VCaP (cell line): ENCODE measurements at regions not wholly inside any gene's neighbourhood (a gene's known extent, or its start where the extent isn't known, plus 50 kb on each side); places are given as distances from the start of the nearest gene placed in this dataset.

Experiments
- H3K27ac ChIP-seq: fragments of 450-650 bp; 2 replicates; pipeline ENCODE4 v1.5.1; 2017
- CTCF ChIP-seq: fragments of 450-650 bp; conservative IDR thresholded peaks from 2 replicates; pipeline ENCODE4 v1.5.1; 2017; ENCODE audit warnings: mild to moderate bottlenecking, moderate library complexity

GRCh38 chr10:42490368-42490767 lies 148.0 kb downstream of the ZNF33B start:
- H3K27ac ChIP-seq, result no peak overlapping the region
- TF ChIP-seq CTCF, result no peak

DNA sequence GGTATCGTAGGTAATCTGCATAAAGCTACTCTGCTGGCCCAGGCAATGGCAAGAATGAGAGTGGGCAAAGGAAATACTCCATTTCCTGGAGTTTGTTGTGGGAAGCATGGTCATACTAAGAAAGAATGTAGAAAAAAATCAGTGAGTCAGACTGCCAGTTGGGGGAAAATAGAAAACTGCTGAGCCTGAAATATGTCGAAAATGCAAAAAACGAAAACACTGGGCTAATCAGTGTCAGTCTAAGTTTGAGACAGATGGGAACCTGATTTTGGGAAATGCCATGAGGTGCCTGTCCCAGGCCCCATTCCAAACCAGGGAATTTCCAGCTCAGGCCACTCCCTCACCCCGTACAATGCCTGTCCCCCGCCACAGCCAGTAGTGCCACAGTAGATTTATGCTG lies 150.0 kb downstream of the ZNF33B start:
- no peak overlapping the region for H3K27ac ChIP-seq
- TF ChIP-seq CTCF, result no peak

DNA sequence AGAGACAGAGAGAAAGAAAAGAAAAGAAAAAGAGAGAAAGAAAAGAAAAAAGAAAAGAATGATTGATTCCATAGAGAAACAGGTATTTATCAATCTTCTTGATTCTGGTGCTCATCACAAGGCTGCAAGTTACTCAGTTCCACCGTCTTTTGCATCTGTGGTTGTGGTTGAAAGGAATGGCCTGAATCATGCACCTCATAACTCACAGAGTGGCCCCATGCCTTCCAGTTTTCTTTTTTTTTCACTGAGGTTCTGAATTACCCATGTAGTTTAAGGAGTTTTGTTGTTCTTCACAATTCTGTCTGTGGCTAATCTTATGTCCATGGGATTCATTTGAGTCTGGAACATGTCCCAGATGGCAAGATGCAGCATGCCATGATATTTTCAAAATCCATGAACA lies 156.0 kb downstream of the ZNF33B start:
- no peak for TF ChIP-seq CTCF

GRCh38 chr10:42479057-42479456 lies 159.3 kb downstream of the ZNF33B start:
- no peak overlapping the region for H3K27ac ChIP-seq
- TF ChIP-seq CTCF, result no peak

More for the DNA sequence above, 156.0 kb downstream of the ZNF33B start:
- no peak overlapping the region for H3K27ac ChIP-seq

DNA sequence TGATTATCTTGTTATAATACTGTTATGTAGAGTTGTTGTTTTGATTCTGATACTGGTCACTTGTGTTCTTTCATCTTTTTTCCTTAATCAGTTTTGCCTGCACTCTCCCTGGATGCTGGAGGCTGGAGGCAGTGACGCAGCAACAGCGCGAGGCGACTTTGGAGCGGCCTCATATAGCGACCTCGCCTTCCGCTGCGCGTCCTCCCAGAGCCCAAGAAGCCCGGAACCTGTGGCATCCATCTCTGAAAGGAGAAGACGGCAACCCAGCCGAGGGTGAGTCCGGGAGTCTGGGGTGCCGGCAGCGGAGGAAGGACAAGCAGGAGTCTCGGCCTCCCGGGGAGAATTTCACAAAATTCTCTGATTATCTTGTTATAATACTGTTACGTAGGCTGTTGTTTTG lies 161.2 kb downstream of the ZNF33B start:
- TF ChIP-seq CTCF, result no peak
- H3K27ac ChIP-seq, result no peak overlapping the region

DNA sequence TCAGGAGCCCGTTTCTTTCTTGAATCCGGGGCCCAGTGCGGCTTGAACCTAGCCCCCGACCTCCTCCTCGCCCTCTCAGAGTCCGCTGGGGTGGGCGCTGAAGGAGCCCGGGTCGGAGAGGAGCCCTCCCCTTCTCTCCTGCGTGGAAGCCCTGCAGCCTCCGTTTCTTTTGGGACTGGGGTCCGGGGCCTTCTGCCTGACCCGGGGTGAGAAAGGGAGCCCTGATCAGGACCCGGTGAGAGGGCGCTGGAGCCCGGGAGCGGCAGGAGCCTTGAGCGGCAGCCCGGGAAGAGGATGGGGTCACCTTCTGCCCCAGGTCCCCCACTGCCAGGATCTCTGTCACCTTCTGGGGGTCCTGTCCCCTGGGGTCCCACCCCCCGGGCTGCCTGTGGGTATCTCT lies 162.3 kb downstream of the ZNF33B start:
- H3K27ac ChIP-seq, result no peak overlapping the region
- no peak for TF ChIP-seq CTCF

GRCh38 chr10:42475168-42476098 lies 162.9 kb downstream of the ZNF33B start:
- H3K27ac ChIP-seq, result no peak overlapping the region
- no peak for TF ChIP-seq CTCF
